Retina (tissue), 1 donor: ENCODE measurements at regions not wholly inside any gene's neighbourhood (a gene's known extent, or its start where the extent isn't known, plus 50 kb on each side); places are given as distances from the start of the nearest gene placed in this dataset.
"Not testable (repeated sequence)": the region's sequence is repeated elsewhere in the genome, so short reads cannot be mapped to it uniquely, and the experiment has no call there.

ENCODE experiments used
- DNase-seq: peaks from one replicate; pipeline ENCODE4 v3.0.0-alpha.2; 2016

DNA sequence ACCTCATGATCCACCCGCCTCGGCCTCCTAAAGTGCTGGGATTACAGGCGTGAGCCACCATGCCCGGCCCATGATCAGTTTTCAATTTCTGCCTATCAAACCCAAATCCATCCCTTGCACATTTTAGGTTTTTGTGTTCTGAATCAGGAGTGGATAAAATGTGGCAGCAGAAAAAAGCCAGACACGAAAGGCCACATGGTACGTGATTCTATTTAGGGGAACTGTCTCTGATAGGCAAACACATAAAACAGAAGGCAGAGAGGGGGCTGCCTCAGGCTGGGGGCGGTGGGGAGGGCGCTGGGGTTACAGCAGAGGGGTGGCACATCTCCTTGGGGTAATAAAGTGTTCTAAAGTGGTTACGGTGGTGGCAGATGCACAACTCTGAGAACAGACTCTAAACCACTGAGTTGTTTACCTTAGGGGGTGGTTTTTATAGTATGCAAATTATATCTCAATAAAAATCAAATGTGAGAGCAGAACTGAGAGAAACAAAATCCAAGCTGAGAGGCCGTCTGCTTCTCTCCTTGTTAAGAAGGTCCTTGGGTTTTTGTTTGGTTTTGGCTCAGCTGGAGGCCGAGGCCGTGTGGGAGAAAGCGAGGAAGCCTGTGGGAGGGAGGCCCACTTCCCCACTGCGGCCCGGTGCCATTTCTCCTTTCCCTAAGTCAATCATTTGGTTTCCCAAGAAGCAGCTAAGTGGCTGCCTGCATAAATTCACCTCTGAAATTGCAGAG is 78.0 kb downstream of the SOWAHC start:
- DNase-seq, result no peak

DNA sequence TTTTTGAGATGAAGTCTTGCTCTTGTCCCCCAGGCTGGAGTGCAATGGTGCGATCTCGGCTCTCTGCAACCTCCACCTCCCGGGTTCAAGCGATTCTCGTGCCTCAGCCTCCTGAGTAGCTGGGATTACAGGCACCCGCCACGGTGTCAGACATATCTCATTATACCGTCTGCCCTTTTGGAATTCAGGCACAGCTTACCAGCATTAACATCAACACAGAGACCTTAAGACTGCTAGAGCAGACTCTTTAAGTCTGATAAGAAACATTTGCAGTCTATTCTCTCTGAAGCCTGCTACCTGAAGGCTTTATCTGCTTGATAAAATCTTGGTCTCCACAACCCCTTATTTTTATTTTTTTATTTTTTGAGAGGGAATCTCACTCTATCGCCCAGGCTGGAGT is 78.7 kb downstream of the SOWAHC start:
- DNase-seq, result not testable (repeated sequence)

DNA sequence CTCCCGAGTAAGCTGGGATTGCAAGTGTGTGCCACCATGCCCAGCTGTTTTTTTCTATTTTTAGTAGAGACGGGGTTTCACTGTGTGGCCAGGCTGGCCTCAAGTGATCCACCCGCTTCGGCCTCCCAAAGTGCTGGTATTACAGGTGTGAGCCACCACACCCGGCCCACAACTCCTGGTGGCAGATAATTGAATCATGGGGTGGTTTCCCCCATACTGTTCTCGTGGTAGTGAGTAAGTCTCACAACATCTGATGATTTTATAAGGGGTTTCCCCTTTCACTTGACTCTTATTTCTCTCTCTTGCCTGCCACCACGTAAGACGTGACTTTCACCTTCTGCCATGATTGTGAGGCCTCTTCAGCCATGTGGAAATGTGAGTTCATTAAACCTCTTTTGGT is 79.1 kb downstream of the SOWAHC start:
- not testable (repeated sequence) for DNase-seq

DNA sequence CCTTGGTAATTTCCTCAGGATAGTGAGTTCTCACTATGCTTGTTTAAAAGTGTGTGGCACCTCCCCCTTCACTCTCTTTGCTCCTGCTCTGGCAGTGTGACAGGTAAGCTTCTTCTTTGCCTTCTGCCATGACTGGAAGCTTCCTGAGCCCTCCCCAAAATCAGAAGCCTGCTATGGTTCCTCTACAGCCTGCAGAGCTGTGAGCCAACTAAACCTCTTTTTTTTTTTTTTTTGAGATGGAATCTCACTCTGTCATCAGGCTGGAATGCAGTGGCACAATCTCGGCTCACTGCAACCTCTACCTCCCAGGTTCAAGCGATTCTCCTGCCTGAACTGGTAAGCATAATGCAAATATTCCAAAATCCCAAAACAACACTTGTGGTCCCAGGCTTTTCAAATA is 80.0 kb downstream of the SOWAHC start:
- no peak for DNase-seq

DNA sequence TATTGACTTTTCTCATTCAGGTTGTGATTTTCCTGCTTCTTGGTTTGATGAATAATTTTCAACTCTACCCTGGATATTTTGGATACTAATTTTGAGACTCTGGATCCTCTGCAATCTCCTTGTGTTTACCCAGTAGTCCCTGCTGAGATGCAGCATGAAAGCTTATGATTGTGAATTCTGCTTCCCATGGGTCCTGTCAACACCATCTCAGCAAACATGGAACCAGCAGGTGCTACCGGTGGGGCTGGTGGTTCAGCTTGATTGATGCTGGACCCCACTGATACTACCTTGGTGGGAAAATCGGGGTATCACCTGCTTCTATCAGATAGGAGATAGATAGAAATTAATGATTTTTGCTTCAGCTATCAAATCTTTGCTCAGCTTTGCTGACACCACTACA is 81.1 kb downstream of the SOWAHC start:
- no peak for DNase-seq

DNA sequence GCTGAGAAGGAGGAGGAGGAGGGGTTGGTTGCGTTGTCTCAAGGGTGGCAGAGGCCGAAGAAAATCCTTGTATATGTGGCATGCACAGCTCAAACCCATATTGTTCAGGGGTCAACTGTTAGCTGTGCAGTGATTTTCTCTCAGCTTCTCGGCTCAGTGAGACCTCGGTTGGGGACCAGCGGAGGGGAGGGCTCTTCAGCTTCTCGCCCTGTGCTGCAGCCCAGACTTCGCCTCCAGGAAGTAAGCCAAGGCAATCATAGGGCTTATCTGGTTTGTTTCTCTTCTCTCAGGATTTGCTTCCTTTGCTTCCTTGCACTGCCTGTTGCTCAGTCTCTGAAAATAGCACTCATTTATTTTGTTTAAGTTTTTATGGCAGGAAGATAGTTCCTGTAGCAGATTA is 85.5 kb downstream of the SOWAHC start:
- no peak for DNase-seq

DNA sequence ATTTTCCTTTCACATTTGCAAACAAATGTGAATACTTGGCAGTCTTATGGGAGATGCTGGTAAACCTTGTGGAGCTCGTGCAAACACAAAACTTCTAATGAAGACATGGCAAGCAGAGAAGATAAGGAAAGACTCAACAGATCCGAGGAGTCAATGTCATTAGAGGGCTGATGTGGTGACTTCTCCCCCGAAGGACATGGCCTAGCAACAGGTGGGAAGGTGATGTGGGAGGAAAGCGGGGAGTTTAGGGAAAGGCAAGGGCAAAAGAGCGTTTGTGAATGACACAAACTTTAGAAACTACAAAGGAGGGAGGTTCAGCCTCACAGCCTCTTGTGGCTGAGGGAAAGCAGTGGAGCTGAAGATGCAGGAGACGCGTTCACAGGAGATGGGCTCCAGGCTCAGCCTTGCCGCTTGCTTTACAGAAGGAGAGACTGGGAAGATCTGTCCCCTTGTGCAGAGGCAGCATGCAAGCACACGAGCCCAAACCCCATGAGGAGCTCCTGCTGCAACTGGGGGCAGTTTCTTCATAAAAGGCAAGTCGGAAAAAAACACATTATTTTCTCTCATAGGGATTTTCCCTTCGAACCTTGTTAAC is 86.6 kb downstream of the SOWAHC start:
- DNase-seq, result no peak

DNA sequence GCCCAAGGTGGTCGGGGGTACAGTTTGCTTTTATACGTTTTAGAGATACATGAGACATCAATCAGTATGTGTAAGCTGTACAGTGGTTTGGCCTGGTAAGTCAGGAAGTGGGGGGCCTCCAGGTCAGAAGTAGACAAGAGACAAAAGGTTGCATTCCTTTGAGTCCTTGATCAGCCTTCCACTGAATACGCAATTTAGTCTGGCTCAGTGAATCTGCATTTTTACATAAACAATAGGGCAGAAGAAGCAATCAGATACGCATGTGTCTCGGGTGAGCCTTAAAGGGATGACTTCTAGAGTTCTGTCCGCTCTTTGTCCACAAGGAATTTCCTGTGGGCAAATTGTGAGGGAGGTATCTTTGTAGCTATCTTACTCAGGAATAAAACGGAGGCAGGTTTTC is 87.2 kb downstream of the SOWAHC start:
- no peak for DNase-seq

DNA sequence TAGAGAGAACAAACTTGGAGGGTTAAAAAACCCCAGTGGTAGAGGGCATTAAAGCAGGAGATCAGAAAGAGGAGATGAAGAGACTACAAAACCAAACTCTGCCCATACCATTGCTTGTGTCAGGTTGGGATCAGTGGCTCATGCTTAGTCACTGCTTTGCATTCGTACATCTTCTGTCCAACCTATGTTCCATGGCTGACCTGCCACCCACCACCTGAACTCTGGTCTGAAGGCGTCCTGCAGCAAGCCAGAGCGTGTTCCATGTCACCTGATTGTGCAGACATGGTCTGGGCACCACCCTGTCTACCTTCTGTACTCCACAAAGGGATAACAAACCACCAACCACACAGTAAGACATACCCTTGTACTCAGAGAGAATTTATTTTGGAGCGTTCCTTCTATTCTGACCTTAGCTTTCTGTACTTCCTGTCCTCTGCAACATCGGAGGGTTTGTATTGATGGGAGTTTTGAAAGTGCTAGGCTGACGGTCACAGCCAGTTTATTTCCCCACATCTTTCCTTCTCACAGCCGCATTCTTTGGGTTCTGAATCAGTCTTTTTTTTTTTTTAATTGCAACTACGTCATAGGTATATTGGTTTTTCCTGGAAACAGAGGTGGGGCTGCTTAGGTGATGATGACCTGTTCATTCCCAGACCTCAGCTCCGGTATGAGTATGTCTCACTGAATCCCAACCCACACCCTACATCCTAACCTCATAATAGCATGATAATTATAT is 88.3 kb downstream of the SOWAHC start:
- no peak for DNase-seq

DNA sequence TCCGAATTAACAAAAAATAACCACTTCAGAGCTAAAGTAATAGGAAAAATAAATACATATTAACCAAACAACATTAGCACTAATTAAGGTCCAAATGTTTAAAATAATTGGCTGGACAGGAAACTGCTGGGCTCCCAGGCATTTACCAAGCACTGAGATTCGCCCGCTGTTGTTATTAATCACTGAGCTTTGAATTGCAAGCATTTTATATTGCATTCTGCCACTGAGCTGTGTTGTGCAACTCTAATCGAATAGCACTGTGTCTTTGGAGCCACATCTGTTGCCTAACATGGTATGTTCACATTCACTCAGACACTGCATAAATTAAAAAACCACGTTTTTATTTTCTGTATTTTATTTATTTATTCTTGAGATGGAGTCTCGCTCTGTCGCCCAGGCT is 88.9 kb downstream of the SOWAHC start:
- no peak for DNase-seq

DNA sequence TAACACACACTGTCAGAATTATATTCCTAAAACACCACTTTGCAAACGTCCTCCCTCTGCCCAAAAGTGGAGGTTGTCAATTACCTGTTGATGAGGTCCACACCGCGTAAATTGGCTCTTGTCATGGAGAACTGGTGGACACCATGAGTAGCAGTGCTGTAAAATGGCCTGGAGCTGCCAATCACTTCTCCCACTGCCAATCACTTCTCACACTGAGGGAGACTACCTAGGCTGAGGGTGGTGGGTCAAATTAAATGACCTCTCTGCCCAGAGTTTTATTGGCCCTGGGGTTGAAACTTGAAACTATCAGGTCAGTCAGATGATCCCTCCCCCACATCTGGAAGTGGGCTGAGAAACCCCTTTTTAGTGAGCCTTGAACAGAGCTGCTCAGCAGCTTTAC is 89.6 kb downstream of the SOWAHC start:
- DNase-seq, result no peak

DNA sequence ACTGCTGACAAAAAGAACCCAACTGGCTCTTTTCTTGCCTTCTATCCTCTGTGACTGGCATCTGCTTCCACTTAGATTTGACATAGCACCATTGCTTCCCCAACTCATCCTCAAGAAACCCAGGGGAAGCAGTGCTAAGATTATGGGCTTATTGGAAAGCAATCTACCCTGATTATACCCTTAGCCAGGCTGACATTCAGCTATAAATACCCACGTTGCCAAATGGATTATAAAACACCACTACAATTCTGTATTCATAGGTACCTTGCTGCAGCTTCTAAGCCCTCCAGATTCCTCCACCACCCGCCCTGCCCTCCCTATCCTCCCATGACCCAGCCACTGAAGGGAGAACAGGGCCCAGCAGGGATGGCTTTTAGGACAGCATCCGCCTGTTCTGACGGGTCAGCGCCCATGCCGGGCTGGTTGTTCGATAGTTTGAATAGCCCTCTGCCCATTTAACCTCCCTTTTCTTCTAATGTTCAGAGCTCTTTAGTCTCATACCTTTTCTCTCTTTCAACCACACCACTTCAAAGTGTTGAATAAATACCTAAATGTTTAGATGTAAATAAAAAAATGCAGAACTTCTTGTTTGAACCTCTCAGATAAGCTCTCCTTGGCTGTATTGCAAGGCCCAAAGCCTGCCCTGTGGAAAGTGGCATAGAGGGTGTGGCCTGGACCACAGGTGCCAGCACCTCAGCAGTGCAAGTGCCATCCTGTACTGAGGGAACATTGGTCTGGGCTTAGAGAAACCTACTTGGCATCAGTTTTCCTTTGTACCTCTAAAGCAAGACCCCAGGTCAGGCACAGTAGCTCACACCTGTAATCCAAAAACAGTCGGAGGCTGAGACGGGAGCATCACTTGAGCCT is 86.6 kb upstream of the RGPD5 start:
- DNase-seq, result no peak

DNA sequence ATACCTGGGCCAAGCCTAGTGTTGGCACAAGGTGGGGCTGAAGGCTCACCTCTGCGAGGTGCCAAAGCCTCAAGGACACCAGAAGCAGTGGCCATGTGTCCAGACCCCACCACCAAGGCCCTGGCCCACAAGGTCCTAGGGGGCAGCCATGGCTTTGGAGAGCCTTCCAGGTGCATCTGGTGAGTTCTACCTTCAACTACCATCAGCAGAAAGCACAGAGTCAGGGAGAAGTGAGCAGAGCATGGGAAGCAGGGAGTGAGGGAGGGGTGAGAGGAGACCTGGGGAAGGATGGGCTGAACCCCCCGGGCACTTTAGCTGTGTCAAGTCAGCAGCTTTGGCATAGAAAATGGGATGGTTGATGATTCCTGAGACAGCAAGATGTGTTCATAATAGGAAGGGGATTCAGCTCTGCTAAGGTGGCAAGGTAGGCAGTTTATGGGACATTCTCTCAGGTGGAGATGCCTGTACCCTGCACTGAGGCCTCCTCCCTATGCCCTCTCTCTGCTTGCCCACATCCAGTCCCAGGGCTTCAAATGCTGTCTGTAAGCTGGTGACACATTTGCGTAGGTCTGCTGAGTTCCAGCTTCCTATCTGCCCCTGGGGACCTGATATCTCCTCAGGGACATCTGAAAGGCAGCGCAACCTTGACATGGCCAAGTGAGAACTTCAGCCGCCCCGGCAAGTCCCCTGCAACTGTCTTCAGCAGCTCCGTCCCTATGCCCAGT is 83.4 kb upstream of the RGPD5 start:
- no peak for DNase-seq

DNA sequence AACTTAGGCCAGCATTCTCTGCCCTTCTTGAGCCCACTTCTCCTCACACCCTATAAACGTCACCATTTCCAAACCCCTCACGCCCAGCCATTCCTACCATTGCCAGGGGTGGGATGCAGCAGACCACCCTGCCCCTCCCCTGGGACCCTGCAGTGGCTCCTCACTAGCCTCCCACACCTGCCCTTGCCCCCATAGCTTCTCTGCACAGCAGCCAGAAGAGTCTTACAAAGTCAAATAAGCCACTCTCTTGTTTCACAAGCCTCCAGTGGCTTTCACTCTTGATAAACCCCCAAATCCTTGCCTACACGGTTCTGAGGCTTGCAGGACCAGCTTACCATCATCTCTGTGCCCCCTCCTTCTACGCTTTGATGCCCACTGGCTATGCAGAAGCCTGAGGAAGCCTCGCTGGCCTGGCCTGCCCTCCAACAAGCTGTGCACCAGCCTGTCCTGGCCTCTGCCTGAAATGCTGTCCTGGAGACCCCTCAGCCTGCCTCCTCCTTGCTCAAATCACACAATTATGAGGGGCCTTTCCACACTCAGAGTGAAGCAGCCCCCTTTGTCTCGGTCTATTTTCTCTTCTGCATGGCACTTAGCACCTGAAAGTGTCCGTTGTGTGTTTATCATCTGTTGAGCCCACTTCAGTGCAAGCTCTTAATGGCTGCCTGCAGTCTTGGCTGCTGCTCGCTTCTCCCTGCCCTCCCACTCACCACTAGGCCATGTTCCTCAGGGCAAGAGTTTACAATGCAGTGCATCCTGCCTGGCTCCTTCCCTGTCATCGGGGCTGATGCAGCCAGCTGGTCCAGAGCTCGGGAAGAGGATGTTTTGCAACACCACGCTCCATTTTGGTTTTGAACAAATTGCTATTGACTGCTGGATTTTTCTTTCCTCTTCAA is 82.6 kb upstream of the RGPD5 start:
- DNase-seq, result no peak

DNA sequence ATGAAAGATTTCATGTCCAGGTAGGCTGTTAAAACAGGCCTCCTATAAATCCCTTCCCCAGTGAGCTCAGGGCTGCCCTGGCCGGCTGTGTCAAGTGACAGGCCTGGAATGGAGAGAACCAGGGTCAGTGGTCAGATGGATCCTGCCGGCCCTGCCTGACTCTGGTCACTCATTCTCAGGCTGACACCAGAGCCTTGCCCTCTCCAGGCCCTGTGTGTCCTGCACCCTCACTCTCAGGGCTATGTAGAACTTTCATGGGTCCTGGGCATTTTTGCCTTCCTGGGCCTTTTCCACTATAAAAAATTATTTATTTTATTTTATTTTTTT is 82.0 kb upstream of the RGPD5 start:
- no peak for DNase-seq

DNA sequence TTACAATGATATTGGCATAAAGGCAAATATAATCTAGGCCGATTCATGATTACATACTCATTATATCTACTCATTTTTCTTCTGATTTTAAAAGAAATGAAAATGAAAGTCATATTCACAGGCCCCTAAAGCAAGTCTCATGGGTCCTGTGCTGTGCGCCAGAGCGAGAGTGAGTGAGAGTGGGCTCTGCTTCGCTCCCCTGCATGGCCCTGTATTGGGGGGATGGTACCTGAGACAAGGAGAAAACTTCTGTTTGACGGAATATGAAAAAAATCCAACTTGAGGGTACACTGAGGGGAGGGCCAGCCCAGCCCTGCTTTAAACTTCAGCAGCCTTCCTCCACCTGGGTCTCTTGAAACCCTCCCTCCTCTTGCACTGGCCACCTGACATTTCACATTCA is 81.4 kb upstream of the RGPD5 start:
- DNase-seq, result no peak

DNA sequence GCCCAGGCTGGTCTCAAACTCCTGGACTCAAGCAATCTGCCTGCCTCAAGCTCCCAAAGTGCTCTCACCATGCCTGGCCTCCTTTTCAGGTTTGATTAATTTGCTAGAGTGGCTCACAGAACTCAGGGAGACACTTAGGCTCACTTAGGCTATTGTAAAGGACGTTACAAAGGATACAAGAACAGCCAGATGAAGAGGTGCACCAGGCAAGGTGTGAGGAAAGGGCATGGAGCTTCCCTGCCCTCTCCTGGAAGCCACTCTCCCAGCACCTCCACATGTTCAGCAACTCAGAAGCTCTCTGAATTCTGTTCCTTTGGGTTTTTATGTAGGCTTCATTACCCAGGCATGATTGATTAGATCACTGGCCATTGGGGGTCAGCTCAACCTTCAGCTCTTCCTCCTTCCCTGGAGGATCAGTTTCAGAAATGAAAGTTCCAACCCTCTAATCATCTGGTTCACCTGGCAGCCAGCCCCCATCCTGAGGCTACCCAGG is 78.7 kb upstream of the RGPD5 start:
- no peak for DNase-seq

DNA sequence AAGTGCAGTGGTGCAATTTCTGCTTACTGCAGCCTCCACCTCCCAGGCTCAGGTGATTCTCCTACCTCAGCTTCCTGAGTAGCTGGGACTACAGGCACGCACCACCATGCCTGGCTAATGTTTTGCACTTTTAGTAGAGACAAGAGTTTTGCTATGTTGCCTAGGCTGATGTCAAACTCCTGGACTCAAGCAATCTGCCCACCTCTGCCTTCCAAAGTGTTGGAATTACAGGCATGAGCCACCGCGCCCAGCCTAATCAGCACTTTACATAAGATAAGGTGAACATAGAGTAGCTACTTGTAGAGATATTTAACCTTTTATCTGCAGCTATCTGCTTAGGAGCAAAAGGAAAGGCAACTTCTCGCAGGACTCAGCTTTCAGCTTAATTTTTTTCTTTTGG is 77.5 kb upstream of the RGPD5 start:
- not testable (repeated sequence) for DNase-seq

DNA sequence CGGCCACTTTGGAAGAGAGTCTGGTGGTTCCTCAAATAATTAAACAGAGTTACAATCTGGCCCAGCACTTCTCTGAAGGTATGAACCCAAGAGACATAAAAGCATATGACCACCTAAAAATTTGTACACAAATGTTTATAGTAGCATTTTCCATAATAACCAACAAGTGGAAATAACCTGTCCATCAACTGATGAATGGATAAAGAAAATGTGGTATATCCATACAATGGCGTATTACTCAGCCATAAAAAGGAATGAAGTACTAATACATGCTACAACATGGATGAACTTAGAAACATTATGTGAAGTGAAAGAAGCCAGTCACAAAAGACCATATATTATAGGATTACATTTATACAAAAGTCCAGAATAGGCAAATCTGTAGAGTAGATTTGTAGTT is 76.0 kb upstream of the RGPD5 start:
- no peak for DNase-seq

DNA sequence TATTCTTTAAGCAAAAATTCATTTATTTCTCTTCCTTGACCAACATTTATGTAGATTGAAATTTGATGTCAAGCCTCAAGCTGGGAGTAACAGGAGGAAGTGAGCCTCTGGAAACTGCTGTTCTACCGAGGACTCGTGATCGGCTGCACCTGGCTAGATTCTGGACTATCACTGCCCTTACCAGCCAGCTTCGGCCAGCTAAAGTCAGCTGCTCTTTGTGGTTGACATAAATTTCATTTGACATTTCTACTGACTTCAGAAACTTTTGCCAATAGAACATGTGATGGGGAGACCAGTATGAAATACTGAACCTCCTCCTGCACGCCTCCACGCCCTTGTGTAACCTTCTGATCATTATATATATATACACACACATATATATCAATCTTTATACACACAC is 74.2 kb upstream of the RGPD5 start:
- DNase-seq, result no peak

DNA sequence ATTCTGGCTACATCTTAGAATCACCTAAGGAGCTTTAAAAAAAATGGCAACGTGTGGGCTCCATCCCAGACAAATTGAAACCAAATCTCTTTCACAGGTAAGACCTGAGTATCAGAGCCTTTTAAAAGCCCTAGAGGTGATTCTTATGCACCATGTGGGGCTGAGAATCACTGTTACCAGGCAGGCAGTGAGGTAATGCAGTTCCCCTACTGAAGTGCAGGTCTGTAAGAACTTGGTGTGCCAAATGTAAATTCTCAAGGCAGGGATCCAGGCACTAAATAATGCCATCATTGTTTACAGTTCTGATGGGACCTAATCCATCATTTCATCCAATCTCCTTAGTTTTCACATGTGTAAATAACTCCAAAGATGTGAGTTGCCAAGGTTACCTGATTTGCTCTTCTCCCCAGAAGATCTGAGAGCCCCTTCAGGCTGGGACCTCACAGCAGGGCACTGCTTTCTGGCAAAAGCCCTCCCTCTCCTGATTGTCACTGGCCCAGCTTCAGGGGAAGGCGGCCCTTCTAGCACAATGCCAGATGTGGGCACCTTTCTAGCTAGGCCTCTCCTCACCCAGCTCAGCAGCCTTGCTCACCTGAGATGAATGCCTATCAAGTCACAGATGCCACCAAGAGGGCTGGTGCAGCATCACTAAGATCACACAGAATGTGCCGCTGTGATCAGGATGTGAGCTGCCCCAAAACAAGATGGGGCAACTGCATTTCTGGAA is 73.6 kb upstream of the RGPD5 start:
- DNase-seq, result no peak
